Esophagus squamous epithelium (tissue), 4 donors: ENCODE measurements at regions not wholly inside any gene's neighbourhood (a gene's known extent, or its start where the extent isn't known, plus 50 kb on each side); places are given as distances from the start of the nearest gene placed in this dataset.

Source experiments
- CTCF ChIP-seq, 6 experiments: fragments of 450-650 bp in 4 of 6; fragments of 200-600 bp in 2 of 6; sonication (generic) in 2 of 6; IDR thresholded peaks; one replicate each; pipeline ENCODE4 v1.5.1; 2016 to 2019; ENCODE audit warnings: antibody characterized with exemption in 6 of 6, mild to moderate bottlenecking in 4 of 6, moderate library complexity in 4 of 6
- POLR2A ChIP-seq, 4 donors: fragments of 450-650 bp; IDR thresholded peaks; one replicate each; pipeline ENCODE4 v1.6.1; 2017; ENCODE audit warnings: antibody characterized with exemption in 4 of 4, mild to moderate bottlenecking in 4 of 4, moderate library complexity in 3 of 4

- TF ChIP-seq CTCF (IDR thresholded peaks at IDR 0.05) (no peak), POLR2A (IDR thresholded peaks at IDR 0.05) (no peak)
Measured at GRCh38 chr16:11404603-11405002, 59.3 kb downstream of the RMI2 start.
